ENCODE measurements at regions not wholly inside any gene's neighbourhood (a gene's known extent, or its start where the extent isn't known, plus 50 kb on each side); places are given as distances from the start of the nearest gene placed in this dataset.

GRCh38 chr6:60670036-60670435 is 1616.0 kb downstream of the KHDRBS2 start:
- TF ChIP-seq CTCF (IDR thresholded peaks at IDR 0.05) (no peak), EZH2phosphoT487 (IDR thresholded peaks at IDR 0.05) (no peak)

Data from neural progenitor cell (in vitro differentiated cells).